ENCODE measurements at regions not wholly inside any gene's neighbourhood (a gene's known extent, or its start where the extent isn't known, plus 50 kb on each side); places are given as distances from the start of the nearest gene placed in this dataset.

DNA sequence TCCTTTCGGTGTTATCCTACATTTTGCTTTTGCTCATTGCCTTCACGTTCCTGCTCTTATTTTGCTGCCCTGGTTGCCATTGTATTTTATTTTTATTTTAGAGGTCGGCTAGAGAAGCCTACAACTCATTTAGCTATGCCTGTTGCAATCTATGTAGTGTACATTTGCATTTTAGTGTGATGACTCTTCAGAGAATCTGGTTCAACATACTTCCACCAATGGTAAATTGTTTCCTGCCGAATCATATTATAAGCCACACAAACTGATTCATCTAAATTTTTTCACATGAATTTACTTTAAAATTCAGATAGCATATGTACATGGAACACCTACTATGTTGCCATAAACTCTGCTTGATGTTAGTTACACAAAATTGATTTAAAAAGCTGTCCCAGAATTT is 1596.9 kb downstream of the PLA2G4A start:
- peak; percentile 79 for ATAC-seq
- no peak for TF ChIP-seq CSDC2 (CRISPR knock-in tag; IDR thresholded peaks at IDR 0.05)
- no peak for TF ChIP-seq BACH2 (CRISPR knock-in tag; IDR thresholded peaks at IDR 0.05; ENCODE audit: borderline replicate concordance)
- TF ChIP-seq ZNF8 (CRISPR knock-in tag; IDR thresholded peaks at IDR 0.05): no peak
- TF ChIP-seq ZFP30 (CRISPR knock-in tag; IDR thresholded peaks at IDR 0.05): no peak
- no peak for TF ChIP-seq ARNTL (CRISPR knock-in tag; IDR thresholded peaks at IDR 0.05; ENCODE audit: borderline replicate concordance, low read depth)
- TF ChIP-seq TOX (CRISPR knock-in tag; IDR thresholded peaks at IDR 0.05; ENCODE audit: borderline replicate concordance): no peak
- TF ChIP-seq ZNF565 (CRISPR knock-in tag; conservative IDR thresholded peaks at IDR 0.05; ENCODE audit: low read depth): no peak
- TF ChIP-seq SNAI2 (CRISPR knock-in tag; IDR thresholded peaks at IDR 0.05): no peak
- no peak for TF ChIP-seq PATZ1 (CRISPR knock-in tag; IDR thresholded peaks at IDR 0.05; ENCODE audit: borderline replicate concordance)
- TF ChIP-seq ZNF70 (CRISPR knock-in tag; IDR thresholded peaks at IDR 0.05): no peak

DNA sequence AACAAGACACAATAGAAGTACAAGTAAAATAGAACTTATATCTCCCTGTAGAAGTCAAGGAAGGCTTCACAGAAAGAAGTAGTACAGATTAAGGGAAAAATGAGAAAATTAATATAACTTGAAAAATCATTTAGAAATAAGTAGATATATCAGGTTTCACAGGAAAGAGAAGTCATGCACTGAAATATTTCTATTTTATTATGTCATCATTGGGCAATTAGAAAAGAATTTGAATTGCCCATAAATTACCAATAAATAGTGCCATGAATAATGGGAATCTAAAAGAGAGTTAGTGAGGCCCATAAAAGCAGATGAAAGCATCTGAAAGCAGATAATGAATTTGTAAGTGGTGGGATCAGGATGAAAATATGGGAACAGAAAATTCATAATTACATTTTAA is 1597.8 kb downstream of the PLA2G4A start:
- ATAC-seq: no peak
- TF ChIP-seq PPARA (CRISPR knock-in tag; IDR thresholded peaks at IDR 0.05; ENCODE audit: borderline replicate concordance) (no peak), TOX (CRISPR knock-in tag; IDR thresholded peaks at IDR 0.05; ENCODE audit: borderline replicate concordance) (peak; percentile 76; the same call in 1 of the 2 replicates), GLIS3 (CRISPR knock-in tag; IDR thresholded peaks at IDR 0.05) (no peak), ZNF70 (CRISPR knock-in tag; IDR thresholded peaks at IDR 0.05) (no peak), BACH2 (CRISPR knock-in tag; IDR thresholded peaks at IDR 0.05; ENCODE audit: borderline replicate concordance) (no peak), OSR1 (CRISPR knock-in tag; IDR thresholded peaks at IDR 0.05) (no peak), ZC3H10 (CRISPR knock-in tag; IDR thresholded peaks at IDR 0.05) (no peak), RARB (CRISPR knock-in tag; IDR thresholded peaks at IDR 0.05) (0 out of 2 replicates have a peak, but pooled peaks have one; percentile 21), ISL1 (CRISPR knock-in tag; IDR thresholded peaks at IDR 0.05) (no peak)

GRCh38 chr1:188427642-188428041 is 1598.9 kb downstream of the PLA2G4A start:
- TF ChIP-seq TSHZ2 (CRISPR knock-in tag; IDR thresholded peaks at IDR 0.05): no peak
- TF ChIP-seq ZC3H10 (CRISPR knock-in tag; IDR thresholded peaks at IDR 0.05): no peak
- no peak for TF ChIP-seq PPARA (CRISPR knock-in tag; IDR thresholded peaks at IDR 0.05; ENCODE audit: borderline replicate concordance)
- TF ChIP-seq SNAI2 (CRISPR knock-in tag; IDR thresholded peaks at IDR 0.05): no peak
- TF ChIP-seq ZNF70 (CRISPR knock-in tag; IDR thresholded peaks at IDR 0.05): no peak
- no peak for TF ChIP-seq ISL1 (CRISPR knock-in tag; IDR thresholded peaks at IDR 0.05)
- no peak for TF ChIP-seq TCF4 (CRISPR knock-in tag; IDR thresholded peaks at IDR 0.05; ENCODE audit: borderline replicate concordance)
- no peak for TF ChIP-seq BACH2 (CRISPR knock-in tag; IDR thresholded peaks at IDR 0.05; ENCODE audit: borderline replicate concordance)
- TF ChIP-seq TOX (CRISPR knock-in tag; IDR thresholded peaks at IDR 0.05; ENCODE audit: borderline replicate concordance): no peak
- TF ChIP-seq GLIS3 (CRISPR knock-in tag; IDR thresholded peaks at IDR 0.05): no peak
- TF ChIP-seq ZNF565 (CRISPR knock-in tag; conservative IDR thresholded peaks at IDR 0.05; ENCODE audit: low read depth): no peak
- no peak for TF ChIP-seq ZNF8 (CRISPR knock-in tag; IDR thresholded peaks at IDR 0.05)
- no peak for TF ChIP-seq CSDC2 (CRISPR knock-in tag; IDR thresholded peaks at IDR 0.05)
- TF ChIP-seq PATZ1 (CRISPR knock-in tag; IDR thresholded peaks at IDR 0.05; ENCODE audit: borderline replicate concordance): no peak
- no peak for ATAC-seq

DNA sequence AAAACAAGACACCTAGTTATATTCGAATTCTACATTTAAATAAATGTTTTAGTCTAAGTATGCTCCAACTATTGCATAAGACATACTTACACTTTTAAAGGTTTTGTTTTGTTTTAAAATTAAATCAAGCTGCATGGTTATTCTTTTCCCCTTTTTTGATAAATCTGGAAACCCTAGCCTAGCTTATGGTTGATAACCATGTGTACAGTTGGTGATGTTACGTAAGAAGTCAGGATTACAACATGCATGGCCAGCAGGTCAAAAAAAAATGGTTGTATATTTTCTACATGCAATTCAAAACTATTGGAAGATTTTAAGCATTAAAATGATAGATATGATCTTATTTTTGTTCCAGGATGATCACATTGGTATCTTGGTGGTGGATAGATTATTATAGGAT is 1600.6 kb downstream of the PLA2G4A start:
- no peak for ATAC-seq
- TF ChIP-seq ZNF565 (CRISPR knock-in tag; conservative IDR thresholded peaks at IDR 0.05; ENCODE audit: low read depth) (no peak), ZFP30 (CRISPR knock-in tag; IDR thresholded peaks at IDR 0.05) (no peak)

- ATAC-seq: peak; percentile 57
- TF ChIP-seq ZC3H10 (CRISPR knock-in tag; IDR thresholded peaks at IDR 0.05) (no peak), TOX (CRISPR knock-in tag; IDR thresholded peaks at IDR 0.05; ENCODE audit: borderline replicate concordance) (peak; percentile 63), ZNF70 (CRISPR knock-in tag; IDR thresholded peaks at IDR 0.05) (no peak)
These were observed 1603.7 kb downstream of the PLA2G4A start for GRCh38 chr1:188432427-188432826.

All from SK-N-SH treated with all-trans-retinoic acid at 6 μM for 48 hours (cell line).